ENCODE measurements at regions not wholly inside any gene's neighbourhood (a gene's known extent, or its start where the extent isn't known, plus 50 kb on each side); places are given as distances from the start of the nearest gene placed in this dataset.

GRCh38 chr15:70275461-70276138, 177.9 kb upstream of the TLE3 start:
- TF ChIP-seq CTCF (IDR thresholded peaks at IDR 0.05) (no peak), POLR2A (IDR thresholded peaks at IDR 0.05; ENCODE audit: low read depth) (no peak), EP300 (IDR thresholded peaks at IDR 0.05) (no peak)
